ENCODE measurements at regions not wholly inside any gene's neighbourhood (a gene's known extent, or its start where the extent isn't known, plus 50 kb on each side); places are given as distances from the start of the nearest gene placed in this dataset.

- no peaks in the 10 kb centered on the region for H3F3A ChIP-seq (replicated peaks; ENCODE audit: low read depth)
- no peaks in the 10 kb centered on the region for H4K20me1 ChIP-seq (replicated peaks; ENCODE audit: insufficient read depth)
- H3K4me1 ChIP-seq (ENCODE audit: insufficient read depth), result no peaks in the 10 kb centered on the region
- no peaks in the 10 kb centered on the region for H3K36me3 ChIP-seq (ENCODE audit: insufficient read depth)
- Mint-ChIP-seq H3K4me1 (no peaks in the 10 kb centered on the region), H3K4me3 (no peak overlapping the region), H3K27ac (no peak overlapping the region), H3K9me3 (no peaks in the 10 kb centered on the region; the same call in 2 of the 3 replicates), H3K36me3 (ENCODE audit: low read depth) (no peaks in the 10 kb centered on the region), H3K27me3 (ENCODE audit: insufficient read depth, low read depth, poor library complexity) (peaks cover 1% of the 10 kb centered on the region)
- no peak overlapping the region for H3K27ac ChIP-seq (ENCODE audit: low read depth)
- TF ChIP-seq ZNF114 (CRISPR knock-in tag; IDR thresholded peaks at IDR 0.05) (no peak), CTCF (conservative IDR thresholded peaks at IDR 0.05; ENCODE audit: low read depth in 2 of 2) (no peak), ZNF462 (CRISPR knock-in tag; IDR thresholded peaks at IDR 0.05) (no peak), EZH2 (IDR thresholded peaks at IDR 0.05; ENCODE audit: low read depth, unreplicated experiment) (no peak), REST (IDR thresholded peaks at IDR 0.05; ENCODE audit: unreplicated experiment) (no peak), CREB1 (CRISPR knock-in tag; IDR thresholded peaks at IDR 0.05; ENCODE audit: low read depth) (no peak), EZH2phosphoT487 (IDR thresholded peaks at IDR 0.05; ENCODE audit: unreplicated experiment) (no peak), JUNB (IDR thresholded peaks at IDR 0.05; ENCODE audit: unreplicated experiment) (no peak)
- ATAC-seq, result no peak
- no peaks in the 10 kb centered on the region for H3K27me3 ChIP-seq (ENCODE audit: insufficient read depth)
- H3K4me3 ChIP-seq, result no peak overlapping the region
- no peak for DNase-seq (ENCODE audit: low spot score)
- no peak overlapping the region for H2AFZ ChIP-seq
- H3K9me2 ChIP-seq (ENCODE audit: insufficient read depth), result peaks cover 7% of the 10 kb centered on the region; the same call in 1 of the 2 replicates
- no peak overlapping the region for H3K4me2 ChIP-seq
- no peaks in the 10 kb centered on the region for H3K79me2 ChIP-seq (replicated peaks; ENCODE audit: insufficient read depth)
These were observed 189.5 kb downstream of the PHLDA1 start for GRCh38 chr12:75842090-75842489.

Data from GM23338 (cell line).